ENCODE measurements at regions not wholly inside any gene's neighbourhood (a gene's known extent, or its start where the extent isn't known, plus 50 kb on each side); places are given as distances from the start of the nearest gene placed in this dataset.
A peak's percentile ranks its signal among the peaks of the same experiment; 100 is the strongest.

- no peak for DNase-seq (ENCODE audit: low read depth in 2 of 2)
These were observed 112.4 kb upstream of the JAZF1 start for GRCh38 chr7:28292834-28293526.

GRCh38 chr7:28293527-28293835 lies 112.9 kb upstream of the JAZF1 start:
- DNase-seq (ENCODE audit: low read depth in 2 of 2), result no peak

- DNase-seq (ENCODE audit: low read depth in 2 of 2), result peak; percentile 9 to 54
These were observed 115.5 kb upstream of the CREB5 start for GRCh38 chr7:28296571-28297483.

GRCh38 chr7:28297801-28298459 lies 114.4 kb upstream of the CREB5 start:
- DNase-seq (ENCODE audit: low read depth in 2 of 2), result no peak

GRCh38 chr7:28298870-28299518 lies 113.3 kb upstream of the CREB5 start:
- no peak for DNase-seq (ENCODE audit: low read depth in 2 of 2)

- DNase-seq (ENCODE audit: low read depth in 2 of 2), result no peak
These were observed 112.8 kb upstream of the CREB5 start for GRCh38 chr7:28299556-28299955.

- no peak for DNase-seq (ENCODE audit: low read depth in 2 of 2)
These were observed 111.8 kb upstream of the CREB5 start for GRCh38 chr7:28300488-28300887.

- no peak for DNase-seq (ENCODE audit: low read depth in 2 of 2)
These were observed 111.1 kb upstream of the CREB5 start for GRCh38 chr7:28301148-28301641.

- no peak for DNase-seq (ENCODE audit: low read depth in 2 of 2)
These were observed 108.0 kb upstream of the CREB5 start for GRCh38 chr7:28304290-28304689.

GRCh38 chr7:28309704-28310459 lies 102.4 kb upstream of the CREB5 start:
- DNase-seq (ENCODE audit: low read depth in 2 of 2), result no peak

GRCh38 chr7:28310460-28310848 lies 101.9 kb upstream of the CREB5 start:
- no peak for DNase-seq (ENCODE audit: low read depth in 2 of 2)

- no peak for DNase-seq (ENCODE audit: low read depth in 2 of 2)
These were observed 100.6 kb upstream of the CREB5 start for GRCh38 chr7:28311670-28312069.

- DNase-seq (ENCODE audit: low read depth in 2 of 2), result no peak
These were observed 99.4 kb upstream of the CREB5 start for GRCh38 chr7:28312948-28313347.

- no peak for DNase-seq (ENCODE audit: low read depth in 2 of 2)
These were observed 97.5 kb upstream of the CREB5 start for GRCh38 chr7:28314841-28315240.

- no peak for DNase-seq (ENCODE audit: low read depth in 2 of 2)
These were observed 96.5 kb upstream of the CREB5 start for GRCh38 chr7:28315565-28316410.

GRCh38 chr7:28316489-28316888 lies 95.8 kb upstream of the CREB5 start:
- no peak for DNase-seq (ENCODE audit: low read depth in 2 of 2)

GRCh38 chr7:28318101-28318762 lies 94.1 kb upstream of the CREB5 start:
- no peak for DNase-seq (ENCODE audit: low read depth in 2 of 2)

- DNase-seq (ENCODE audit: low read depth in 2 of 2), result no peak
These were observed 88.5 kb upstream of the CREB5 start for GRCh38 chr7:28323833-28324232.

- DNase-seq (ENCODE audit: low read depth in 2 of 2), result no peak
These were observed 84.2 kb upstream of the CREB5 start for GRCh38 chr7:28328146-28328545.
